ENCODE measurements at regions not wholly inside any gene's neighbourhood (a gene's known extent, or its start where the extent isn't known, plus 50 kb on each side); places are given as distances from the start of the nearest gene placed in this dataset.

DNA sequence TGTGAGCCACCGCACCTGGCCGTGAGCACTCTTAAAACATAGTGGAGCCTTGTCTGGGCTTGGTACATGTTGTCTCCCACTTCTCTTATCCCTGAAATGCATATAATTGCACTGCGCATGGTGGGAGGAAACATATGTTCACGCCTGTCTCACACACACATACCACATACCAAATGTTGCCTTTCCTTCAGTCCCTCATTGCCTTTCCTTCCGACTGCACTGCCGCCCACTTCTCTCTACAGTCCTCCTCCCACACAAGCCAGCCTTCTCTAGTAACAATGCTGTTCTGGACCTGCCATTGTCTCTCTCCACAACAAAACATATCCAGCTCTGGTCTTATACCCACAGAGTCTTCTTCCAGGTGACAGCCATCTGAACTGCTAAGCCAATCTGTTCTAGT lies 88.3 kb upstream of the PTHLH start:
- TF ChIP-seq, protein P1, sequence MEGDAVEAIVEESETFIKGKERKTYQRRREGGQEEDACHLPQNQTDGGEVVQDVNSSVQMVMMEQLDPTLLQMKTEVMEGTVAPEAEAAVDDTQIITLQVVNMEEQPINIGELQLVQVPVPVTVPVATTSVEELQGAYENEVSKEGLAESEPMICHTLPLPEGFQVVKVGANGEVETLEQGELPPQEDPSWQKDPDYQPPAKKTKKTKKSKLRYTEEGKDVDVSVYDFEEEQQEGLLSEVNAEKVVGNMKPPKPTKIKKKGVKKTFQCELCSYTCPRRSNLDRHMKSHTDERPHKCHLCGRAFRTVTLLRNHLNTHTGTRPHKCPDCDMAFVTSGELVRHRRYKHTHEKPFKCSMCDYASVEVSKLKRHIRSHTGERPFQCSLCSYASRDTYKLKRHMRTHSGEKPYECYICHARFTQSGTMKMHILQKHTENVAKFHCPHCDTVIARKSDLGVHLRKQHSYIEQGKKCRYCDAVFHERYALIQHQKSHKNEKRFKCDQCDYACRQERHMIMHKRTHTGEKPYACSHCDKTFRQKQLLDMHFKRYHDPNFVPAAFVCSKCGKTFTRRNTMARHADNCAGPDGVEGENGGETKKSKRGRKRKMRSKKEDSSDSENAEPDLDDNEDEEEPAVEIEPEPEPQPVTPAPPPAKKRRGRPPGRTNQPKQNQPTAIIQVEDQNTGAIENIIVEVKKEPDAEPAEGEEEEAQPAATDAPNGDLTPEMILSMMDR (conservative IDR thresholded peaks at IDR 0.05; ENCODE audit: low read depth, low read length): no peak
- TF ChIP-seq MAFK (IDR thresholded peaks at IDR 0.05; ENCODE audit: low read depth, low read length): no peak
- no peak for TF ChIP-seq POLR2A (IDR thresholded peaks at IDR 0.05; ENCODE audit: low read depth, low read length)
- no peak for TF ChIP-seq FOS (IDR thresholded peaks at IDR 0.05; ENCODE audit: low read depth, low read length)
- no peak for TF ChIP-seq RAD21 (IDR thresholded peaks at IDR 0.05; ENCODE audit: low read length)

All from IMR-90 (cell line).